Panc1 (cell line): ENCODE measurements at regions not wholly inside any gene's neighbourhood (a gene's known extent, or its start where the extent isn't known, plus 50 kb on each side); places are given as distances from the start of the nearest gene placed in this dataset.

Experiments used
- POLR2AphosphoS5 ChIP-seq: IDR thresholded peaks from 2 replicates; pipeline ENCODE4 v1.6.1; 2012; ENCODE audit warnings: mild to moderate bottlenecking, low read depth, low read length, moderate library complexity
- TCF7L2 ChIP-seq: IDR thresholded peaks from 2 replicates; pipeline ENCODE4 v1.6.1; 2011; ENCODE audit warnings: mild to moderate bottlenecking, low read depth, low read length, inconsistent platforms
- TF ChIP-seq, protein P1 (sequence below): fragments of 450-650 bp; IDR thresholded peaks from 2 replicates; pipeline ENCODE4 v1.5.1; 2017; ENCODE audit warnings: mild to moderate bottlenecking
- TF ChIP-seq, protein P2 (sequence below), 2 experiments: IDR thresholded peaks; 2 replicates each; pipeline ENCODE4 v1.6.1; 2011 to 2012; ENCODE audit warnings: low read depth in 2 of 2, control low read depth in 1 of 2, low read length in 1 of 2, mild to moderate bottlenecking in 1 of 2, moderate library complexity in 1 of 2; ENCODE audit not compliant: insufficient read depth in 1 of 2

- TF ChIP-seq, protein P1, sequence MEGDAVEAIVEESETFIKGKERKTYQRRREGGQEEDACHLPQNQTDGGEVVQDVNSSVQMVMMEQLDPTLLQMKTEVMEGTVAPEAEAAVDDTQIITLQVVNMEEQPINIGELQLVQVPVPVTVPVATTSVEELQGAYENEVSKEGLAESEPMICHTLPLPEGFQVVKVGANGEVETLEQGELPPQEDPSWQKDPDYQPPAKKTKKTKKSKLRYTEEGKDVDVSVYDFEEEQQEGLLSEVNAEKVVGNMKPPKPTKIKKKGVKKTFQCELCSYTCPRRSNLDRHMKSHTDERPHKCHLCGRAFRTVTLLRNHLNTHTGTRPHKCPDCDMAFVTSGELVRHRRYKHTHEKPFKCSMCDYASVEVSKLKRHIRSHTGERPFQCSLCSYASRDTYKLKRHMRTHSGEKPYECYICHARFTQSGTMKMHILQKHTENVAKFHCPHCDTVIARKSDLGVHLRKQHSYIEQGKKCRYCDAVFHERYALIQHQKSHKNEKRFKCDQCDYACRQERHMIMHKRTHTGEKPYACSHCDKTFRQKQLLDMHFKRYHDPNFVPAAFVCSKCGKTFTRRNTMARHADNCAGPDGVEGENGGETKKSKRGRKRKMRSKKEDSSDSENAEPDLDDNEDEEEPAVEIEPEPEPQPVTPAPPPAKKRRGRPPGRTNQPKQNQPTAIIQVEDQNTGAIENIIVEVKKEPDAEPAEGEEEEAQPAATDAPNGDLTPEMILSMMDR: peak; percentile 15; the same call in 1 of the 2 replicates
- TF ChIP-seq POLR2AphosphoS5 (no peak), TCF7L2 (no peak)
- TF ChIP-seq, protein P2, sequence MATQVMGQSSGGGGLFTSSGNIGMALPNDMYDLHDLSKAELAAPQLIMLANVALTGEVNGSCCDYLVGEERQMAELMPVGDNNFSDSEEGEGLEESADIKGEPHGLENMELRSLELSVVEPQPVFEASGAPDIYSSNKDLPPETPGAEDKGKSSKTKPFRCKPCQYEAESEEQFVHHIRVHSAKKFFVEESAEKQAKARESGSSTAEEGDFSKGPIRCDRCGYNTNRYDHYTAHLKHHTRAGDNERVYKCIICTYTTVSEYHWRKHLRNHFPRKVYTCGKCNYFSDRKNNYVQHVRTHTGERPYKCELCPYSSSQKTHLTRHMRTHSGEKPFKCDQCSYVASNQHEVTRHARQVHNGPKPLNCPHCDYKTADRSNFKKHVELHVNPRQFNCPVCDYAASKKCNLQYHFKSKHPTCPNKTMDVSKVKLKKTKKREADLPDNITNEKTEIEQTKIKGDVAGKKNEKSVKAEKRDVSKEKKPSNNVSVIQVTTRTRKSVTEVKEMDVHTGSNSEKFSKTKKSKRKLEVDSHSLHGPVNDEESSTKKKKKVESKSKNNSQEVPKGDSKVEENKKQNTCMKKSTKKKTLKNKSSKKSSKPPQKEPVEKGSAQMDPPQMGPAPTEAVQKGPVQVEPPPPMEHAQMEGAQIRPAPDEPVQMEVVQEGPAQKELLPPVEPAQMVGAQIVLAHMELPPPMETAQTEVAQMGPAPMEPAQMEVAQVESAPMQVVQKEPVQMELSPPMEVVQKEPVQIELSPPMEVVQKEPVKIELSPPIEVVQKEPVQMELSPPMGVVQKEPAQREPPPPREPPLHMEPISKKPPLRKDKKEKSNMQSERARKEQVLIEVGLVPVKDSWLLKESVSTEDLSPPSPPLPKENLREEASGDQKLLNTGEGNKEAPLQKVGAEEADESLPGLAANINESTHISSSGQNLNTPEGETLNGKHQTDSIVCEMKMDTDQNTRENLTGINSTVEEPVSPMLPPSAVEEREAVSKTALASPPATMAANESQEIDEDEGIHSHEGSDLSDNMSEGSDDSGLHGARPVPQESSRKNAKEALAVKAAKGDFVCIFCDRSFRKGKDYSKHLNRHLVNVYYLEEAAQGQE (IDR thresholded peaks at IDR 0.05; ENCODE audit: insufficient read depth in 1 of 2, low read depth in 2 of 2, low read length in 1 of 2): no peak
These were observed 223.0 kb downstream of the NSUN3 start for GRCh38 chr3:94285872-94286271.
